Activated B cell treated with CpG ODN at 0.5 μM for 24 hours (primary cell): ENCODE measurements at regions not wholly inside any gene's neighbourhood (a gene's known extent, or its start where the extent isn't known, plus 50 kb on each side); places are given as distances from the start of the nearest gene placed in this dataset.

Source experiments
- ATAC-seq: fragments of 200-7000 bp; cut with Tn5 transposase; one replicate; pipeline ENCODE4 v1.10.0; 2021; ENCODE audit warnings: low read depth, mild to moderate bottlenecking, moderate library complexity
- CTCF ChIA-PET: fragments of 350-600 bp; sonication (Branson Sonifier 250); formaldehyde crosslinking; loops from one replicate; lab custom pipeline; 2021; ENCODE audit warnings: antibody characterized with exemption; lab: Charles Lee
- POLR2A ChIA-PET: fragments of 350-600 bp; sonication (Branson Sonifier 250); formaldehyde crosslinking; loops from one replicate; lab custom pipeline; 2021; ENCODE audit warnings: antibody characterized with exemption; lab: Charles Lee
- DNase-seq: peaks from one replicate; pipeline ENCODE4 v3.0.0; 2022
- H3K27ac Mint-ChIP-seq: one replicate; pipeline ENCODE4 v1.8.0; 2020; ENCODE audit warnings: mixed read lengths
- H3K27me3 Mint-ChIP-seq: one replicate; pipeline ENCODE4 v1.8.0; 2021; ENCODE audit warnings: mixed read lengths
- H3K36me3 Mint-ChIP-seq: one replicate; pipeline ENCODE4 v1.8.0; 2021; ENCODE audit warnings: low read depth, mixed read lengths
- H3K4me1 Mint-ChIP-seq: one replicate; pipeline ENCODE4 v1.8.0; 2021; ENCODE audit warnings: mixed read lengths
- H3K4me3 Mint-ChIP-seq: one replicate; pipeline ENCODE4 v1.8.0; 2020; ENCODE audit warnings: mild to moderate bottlenecking, mixed read lengths
- H3K9me3 Mint-ChIP-seq: one replicate; pipeline ENCODE4 v1.8.0; 2020; ENCODE audit warnings: mixed read lengths
- CTCF ChIP-seq: fragments of 200-600 bp; IDR thresholded peaks from one replicate; pipeline ENCODE4 v1.8.0; 2022; ENCODE audit warnings: antibody characterized with exemption, mild to moderate bottlenecking
- intact Hi-C: fragments of 100-400 bp; cut with micrococcal nuclease; formaldehyde crosslinking; loops from one replicate; pipeline ENCODE4 v1.15.1; 2024

DNA sequence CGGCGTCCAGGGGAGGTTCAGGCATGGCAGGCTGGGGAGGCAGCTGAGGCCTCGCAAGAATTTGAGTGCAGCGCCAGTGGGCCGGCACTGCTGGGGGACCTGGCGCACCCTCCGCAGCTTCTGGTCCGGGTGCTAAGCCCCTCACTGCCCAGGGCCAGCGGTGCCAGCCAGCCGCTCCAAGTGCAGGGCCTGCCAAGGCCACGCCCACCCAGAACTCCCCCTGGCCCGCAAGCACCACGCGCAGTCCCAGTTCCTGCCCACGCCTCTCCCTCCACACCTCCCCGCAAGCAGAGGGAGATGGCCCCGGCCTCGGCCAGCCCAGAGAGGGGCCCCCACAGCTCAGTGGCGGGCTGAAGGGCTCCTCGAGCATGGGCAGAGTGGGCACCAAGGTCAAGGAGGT is 2017.3 kb downstream of the LRRC4C start:
- Mint-ChIP-seq H3K27me3 (no peaks in the 10 kb centered on the region), H3K36me3 (no peaks in the 10 kb centered on the region), H3K4me3 (no peak overlapping the region), H3K9me3 (peaks cover 16% of the 10 kb centered on the region), H3K4me1 (no peaks in the 10 kb centered on the region), H3K27ac (no peak overlapping the region)
- intact Hi-C loops = no loop called here
- DNase-seq (no peak), ATAC-seq (no peak)
- ChIA-PET CTCF (no interaction called here), POLR2A (no interaction called here)
- TF ChIP-seq CTCF = no peak

DNA sequence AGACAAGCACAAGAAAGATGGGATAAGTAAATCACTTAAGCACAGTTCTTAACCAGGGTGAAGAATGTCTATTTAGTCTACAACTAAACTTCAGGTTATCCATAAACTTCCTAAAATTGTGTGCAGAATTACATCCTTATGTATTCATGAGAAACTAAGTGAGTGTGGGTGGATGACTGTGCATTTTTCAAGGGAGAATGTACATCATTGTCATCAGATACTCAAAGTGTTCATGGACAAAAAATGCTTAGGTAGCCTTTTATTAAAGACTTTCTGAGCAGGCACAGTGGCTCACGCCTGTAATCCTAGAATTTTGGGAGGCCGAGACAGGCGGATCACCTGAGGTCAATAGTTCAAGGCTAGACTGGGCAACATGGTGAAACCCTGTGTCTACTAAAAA is 2023.8 kb downstream of the LRRC4C start:
- intact Hi-C loops = no loop called here
- H3K27ac Mint-ChIP-seq = no peak overlapping the region
- ChIA-PET POLR2A (no interaction called here), CTCF (no interaction called here)
- no peak for ATAC-seq
- no peak for TF ChIP-seq CTCF
- DNase-seq = no peak
- no peaks in the 10 kb centered on the region for H3K27me3 Mint-ChIP-seq
- H3K9me3 Mint-ChIP-seq = peaks cover 9% of the 10 kb centered on the region
- no peaks in the 10 kb centered on the region for H3K36me3 Mint-ChIP-seq
- H3K4me3 Mint-ChIP-seq = no peak overlapping the region
- no peaks in the 10 kb centered on the region for H3K4me1 Mint-ChIP-seq

DNA sequence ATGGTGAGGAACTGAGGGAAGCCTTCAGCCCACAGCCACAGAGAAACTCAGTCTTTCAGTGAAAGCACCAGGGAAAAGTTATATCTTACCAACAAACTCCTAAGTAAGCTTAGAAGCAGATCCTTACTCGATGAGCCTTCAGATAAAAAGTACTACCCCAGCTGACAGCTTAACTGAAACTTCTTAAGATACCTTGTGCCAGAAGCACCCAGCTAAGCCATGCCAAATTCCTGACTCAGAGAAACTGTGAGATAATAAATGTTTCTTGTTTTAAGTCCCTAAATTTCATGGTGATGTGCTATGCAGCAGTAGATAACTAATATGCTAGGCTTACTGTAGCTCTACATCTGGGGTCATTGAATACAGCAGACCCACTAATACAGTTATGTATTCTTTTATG is 2025.0 kb downstream of the LRRC4C start:
- Mint-ChIP-seq H3K36me3 (no peaks in the 10 kb centered on the region), H3K9me3 (peaks cover 5% of the 10 kb centered on the region), H3K27ac (no peak overlapping the region), H3K4me3 (no peak overlapping the region), H3K4me1 (no peaks in the 10 kb centered on the region), H3K27me3 (no peaks in the 10 kb centered on the region)
- no peak for TF ChIP-seq CTCF
- ATAC-seq = no peak
- no peak for DNase-seq
- intact Hi-C loops = no loop called here
- POLR2A ChIA-PET = no interaction called here
- CTCF ChIA-PET = no interaction called here

- Mint-ChIP-seq H3K9me3 (peaks cover 3% of the 10 kb centered on the region), H3K27me3 (no peaks in the 10 kb centered on the region), H3K36me3 (no peaks in the 10 kb centered on the region), H3K4me1 (no peaks in the 10 kb centered on the region), H3K27ac (no peak overlapping the region), H3K4me3 (no peak overlapping the region)
- CTCF ChIA-PET = no interaction called here
- no peak for ATAC-seq
- POLR2A ChIA-PET = no interaction called here
- DNase-seq = no peak
- TF ChIP-seq CTCF = no peak
- intact Hi-C loops = no loop called here
These were observed 2026.5 kb downstream of the LRRC4C start for GRCh38 chr11:39432929-39433328.

DNA sequence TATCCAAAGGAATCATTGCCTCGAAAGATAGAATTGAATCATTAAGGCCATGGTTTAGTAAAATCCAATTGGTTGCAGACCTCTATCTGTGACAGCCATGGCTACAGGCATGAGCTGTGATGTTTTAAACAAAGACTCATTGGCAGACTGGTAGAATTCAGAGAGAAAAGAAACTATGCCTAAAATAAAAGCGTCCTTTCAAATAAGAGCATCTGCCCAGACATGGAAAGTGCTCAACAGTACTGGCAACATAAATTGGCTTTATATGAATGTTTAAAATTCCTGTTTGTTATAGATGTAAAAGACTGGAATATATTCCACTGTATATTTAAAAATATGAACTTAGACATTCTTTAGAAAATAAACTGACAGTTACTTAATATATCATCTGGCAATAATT is 2034.2 kb downstream of the LRRC4C start:
- no peak overlapping the region for H3K27ac Mint-ChIP-seq
- ChIA-PET CTCF (no interaction called here), POLR2A (no interaction called here)
- DNase-seq (no peak), ATAC-seq (no peak)
- peaks cover 2% of the 10 kb centered on the region for H3K9me3 Mint-ChIP-seq
- TF ChIP-seq CTCF = no peak
- intact Hi-C loops = no loop called here
- H3K4me3 Mint-ChIP-seq = no peak overlapping the region
- H3K36me3 Mint-ChIP-seq = no peaks in the 10 kb centered on the region
- H3K27me3 Mint-ChIP-seq = no peaks in the 10 kb centered on the region
- H3K4me1 Mint-ChIP-seq = no peaks in the 10 kb centered on the region
